HG02642 (cell line): ENCODE measurements at regions not wholly inside any gene's neighbourhood (a gene's known extent, or its start where the extent isn't known, plus 50 kb on each side); places are given as distances from the start of the nearest gene placed in this dataset.
"Not testable (repeated sequence)": the region's sequence is repeated elsewhere in the genome, so short reads cannot be mapped to it uniquely, and the experiment has no call there.

Source experiments
- ATAC-seq: cut with Tn5 transposase; IDR thresholded peaks from one replicate; pipeline ENCODE4 v1.9.1; 2021; ENCODE audit warnings: mild to moderate bottlenecking; ENCODE audit not compliant: unreplicated experiment, poor library complexity

- no peak for ATAC-seq
Measured at GRCh38 chr5:67963789-67964519, 251.6 kb upstream of the PIK3R1 start.

DNA sequence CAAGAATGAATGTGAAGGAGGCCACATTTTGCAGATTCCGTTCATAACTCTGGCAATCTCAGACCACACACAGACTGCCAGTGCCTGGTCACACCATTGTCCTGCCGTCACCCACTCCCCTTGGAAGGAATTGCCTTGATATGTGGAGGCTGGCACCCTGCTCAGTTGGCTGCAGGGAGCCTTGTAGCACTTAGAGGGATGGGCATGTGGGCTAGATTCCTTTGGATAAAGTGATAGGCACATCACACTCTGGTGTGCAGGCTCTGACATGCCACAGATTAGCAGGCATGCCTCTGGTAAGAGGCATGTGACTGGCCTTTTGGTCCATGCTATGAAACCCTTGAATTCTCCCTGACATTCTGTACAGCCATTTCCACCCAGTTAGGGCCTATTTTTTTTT, 254.6 kb upstream of the PIK3R1 start:
- no peak for ATAC-seq

GRCh38 chr5:67957374-67957773, 258.2 kb upstream of the PIK3R1 start:
- no peak for ATAC-seq

DNA sequence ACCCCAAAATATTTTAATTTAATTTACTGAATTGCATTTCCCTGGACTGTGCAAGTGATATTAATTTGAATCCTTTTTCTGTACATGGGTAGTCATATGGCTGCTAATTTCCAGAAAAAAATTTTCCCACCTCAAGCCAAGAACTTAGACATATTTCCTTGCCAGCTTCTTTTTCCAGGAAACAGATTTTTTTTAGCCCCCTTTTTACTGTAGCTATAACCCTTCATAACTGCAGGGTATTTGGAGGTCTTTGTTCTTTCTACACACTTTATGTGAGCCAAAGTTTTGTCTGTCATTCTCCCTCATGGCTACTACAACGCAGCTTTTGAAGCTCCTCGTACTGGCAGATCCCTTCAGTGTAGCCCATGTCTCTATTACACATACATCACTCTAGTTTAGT, 261.2 kb upstream of the PIK3R1 start:
- ATAC-seq, result no peak

DNA sequence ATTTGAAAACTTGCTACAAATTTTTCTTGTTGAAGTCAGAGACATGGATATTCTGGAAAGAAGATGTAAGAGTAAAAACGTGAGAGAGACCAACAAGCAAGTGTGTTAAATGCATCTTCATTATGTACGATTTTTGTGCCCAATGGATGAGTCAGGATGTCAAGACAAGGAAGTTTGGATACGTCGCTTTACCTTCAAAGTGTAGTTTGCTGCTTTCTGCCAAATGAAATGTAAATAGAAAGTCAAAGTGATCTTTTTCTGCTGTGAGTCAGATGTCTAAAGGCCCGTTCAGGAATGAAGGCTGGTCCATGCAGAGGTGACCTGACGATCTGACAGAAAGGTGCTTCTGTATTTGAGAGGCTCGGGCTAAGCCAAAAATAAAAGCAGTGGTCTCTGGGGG, 273.1 kb upstream of the PIK3R1 start:
- no peak for ATAC-seq

DNA sequence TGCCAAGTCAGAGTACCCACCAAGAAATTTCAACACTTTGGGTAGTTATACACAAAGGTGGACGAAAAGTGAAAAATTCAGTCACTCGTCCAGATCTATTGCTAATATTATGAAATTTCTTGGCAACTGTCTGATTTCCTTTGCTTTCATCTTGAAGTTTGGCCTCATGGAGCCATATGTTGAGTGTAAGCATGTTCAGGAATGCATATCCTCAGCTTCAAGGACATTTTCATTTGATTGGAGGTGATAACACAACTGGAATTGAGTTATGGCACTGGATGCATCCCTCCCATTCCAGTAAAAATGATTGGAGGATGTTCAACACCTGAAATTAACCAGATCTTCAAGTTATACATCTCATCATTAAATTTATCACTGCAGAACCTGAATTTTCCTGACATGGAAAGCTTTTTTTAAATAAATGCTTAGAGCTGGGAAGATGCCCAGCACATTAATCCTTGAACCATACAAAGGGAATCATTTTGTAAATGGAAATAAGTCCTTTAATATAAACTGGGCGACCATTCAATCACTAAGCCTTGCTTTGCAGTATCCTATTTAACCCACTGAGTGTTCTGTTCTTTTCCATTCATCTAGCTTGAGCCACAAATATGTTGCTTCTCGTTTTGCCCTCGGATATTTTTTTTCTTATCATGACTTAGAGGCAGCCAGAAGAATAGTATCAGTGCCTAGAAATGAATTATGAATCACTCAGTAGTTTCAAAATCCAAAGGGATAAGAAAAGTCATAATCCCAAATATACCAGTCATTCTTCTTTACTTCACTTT, 273.7 kb upstream of the PIK3R1 start:
- no peak for ATAC-seq

DNA sequence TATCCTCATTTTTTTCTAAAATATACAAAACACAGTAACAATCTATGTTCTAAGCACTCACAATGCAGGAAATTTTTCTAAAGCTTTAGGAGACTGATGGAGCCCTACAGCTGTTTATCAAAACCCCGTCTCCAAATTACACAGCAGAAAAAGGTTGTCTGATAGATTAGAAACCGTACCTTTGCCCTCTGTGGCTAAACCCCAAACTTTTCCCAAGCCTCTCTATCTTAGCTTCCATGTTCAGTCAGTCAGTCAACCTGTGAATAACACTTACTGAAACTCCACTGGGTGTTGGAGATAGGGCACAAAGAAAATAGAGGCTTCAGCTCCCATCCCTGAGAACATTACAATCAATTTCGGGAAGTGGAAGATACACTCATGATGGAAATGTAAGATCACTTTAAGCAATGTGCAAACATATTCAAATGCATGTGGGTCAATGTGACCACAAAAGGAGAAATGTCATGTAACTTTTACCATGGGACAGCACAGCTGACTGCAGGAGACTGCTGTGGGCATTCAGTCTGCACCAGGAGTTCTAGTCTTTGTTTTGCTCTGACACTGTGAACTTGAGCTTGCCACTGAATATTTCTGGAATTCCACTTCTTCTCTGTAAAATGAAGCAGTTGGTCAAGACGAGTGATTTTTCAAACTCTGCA, 279.5 kb upstream of the PIK3R1 start:
- ATAC-seq, result no peak

GRCh38 chr5:67934976-67935375, 280.6 kb upstream of the PIK3R1 start:
- no peak for ATAC-seq

GRCh38 chr5:67925511-67925910, 290.0 kb upstream of the PIK3R1 start:
- ATAC-seq, result no peak

- ATAC-seq, result no peak
Measured at GRCh38 chr5:67921004-67921601, 294.5 kb upstream of the PIK3R1 start.

- ATAC-seq, result not testable (repeated sequence)
Measured at GRCh38 chr5:67919532-67919931, 296.0 kb upstream of the PIK3R1 start.

DNA sequence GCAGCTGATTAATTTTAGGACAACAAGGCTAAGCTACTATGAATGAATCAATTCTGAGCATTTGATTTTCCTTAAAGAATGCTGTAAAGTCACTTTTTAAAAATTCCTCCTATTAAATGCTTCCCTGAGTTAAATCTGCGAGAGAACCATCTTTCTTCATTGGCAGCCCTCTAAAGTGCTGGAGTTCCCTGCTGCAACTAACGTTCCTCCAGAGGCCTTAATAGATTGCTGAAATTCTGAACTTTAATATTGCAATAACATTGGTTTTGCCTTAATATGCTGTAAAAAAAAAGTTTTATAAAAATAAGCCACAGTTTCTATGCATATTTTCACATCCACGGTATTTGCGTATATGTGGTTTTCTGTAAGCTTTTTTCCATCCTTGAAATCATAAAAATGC, 298.0 kb upstream of the PIK3R1 start:
- ATAC-seq, result no peak

- ATAC-seq, result no peak
Measured at GRCh38 chr5:67910546-67910945, 305.0 kb upstream of the PIK3R1 start.

DNA sequence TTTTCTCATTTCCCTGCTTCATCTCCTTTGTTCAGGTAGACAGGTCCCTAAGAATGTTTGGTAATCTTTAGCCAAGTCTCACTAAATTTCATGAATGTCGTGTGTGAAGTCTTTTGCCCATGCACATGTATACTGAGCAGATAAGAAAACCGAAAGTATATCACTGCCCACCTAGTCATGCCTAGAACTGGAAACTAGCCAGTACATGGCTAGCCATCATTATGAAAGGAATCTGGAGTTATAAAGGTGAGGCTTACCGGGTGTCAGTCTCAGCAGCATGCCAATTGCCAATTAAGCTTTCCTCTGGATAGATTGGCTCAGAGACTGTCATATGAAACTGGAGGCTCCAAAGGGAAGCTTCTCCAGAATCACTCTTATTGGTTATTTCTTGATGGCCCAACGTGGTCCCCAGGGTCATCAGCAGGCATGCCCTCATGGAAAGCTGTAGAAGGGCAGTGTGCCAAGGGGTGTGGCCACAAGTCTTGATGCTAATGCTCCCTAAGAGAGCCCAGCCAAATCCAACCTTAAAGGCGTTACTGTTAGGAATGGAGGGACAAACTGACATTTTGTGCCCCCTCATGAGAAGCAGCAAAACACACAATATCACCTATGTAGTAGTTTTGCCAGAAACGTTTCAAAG, 307.3 kb upstream of the PIK3R1 start:
- no peak for ATAC-seq

GRCh38 chr5:67904366-67904765, 311.2 kb upstream of the PIK3R1 start:
- ATAC-seq, result no peak

- ATAC-seq, result no peak
Measured at GRCh38 chr5:67903656-67904055, 311.9 kb upstream of the PIK3R1 start.

DNA sequence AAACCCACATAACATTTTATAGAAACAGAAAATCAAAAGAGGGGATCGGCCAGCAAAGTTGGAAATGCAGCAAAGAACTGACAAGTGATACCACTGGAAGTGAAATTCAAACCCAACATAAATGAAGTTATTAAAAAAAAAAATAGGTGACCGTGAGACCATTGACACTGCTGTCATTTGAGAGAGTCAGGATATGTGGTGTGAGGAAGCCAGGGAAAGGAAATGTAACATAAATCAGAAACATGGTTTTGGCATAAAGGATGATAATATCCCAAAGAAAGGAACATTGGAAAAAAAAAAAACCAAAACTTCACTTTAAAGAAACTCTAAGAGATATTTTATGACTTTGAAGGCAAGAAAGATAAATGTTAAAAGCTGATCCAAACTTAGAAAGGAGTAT, 312.4 kb upstream of the PIK3R1 start:
- ATAC-seq, result no peak

- no peak for ATAC-seq
Measured at GRCh38 chr5:67902497-67902830, 313.1 kb upstream of the PIK3R1 start.

DNA sequence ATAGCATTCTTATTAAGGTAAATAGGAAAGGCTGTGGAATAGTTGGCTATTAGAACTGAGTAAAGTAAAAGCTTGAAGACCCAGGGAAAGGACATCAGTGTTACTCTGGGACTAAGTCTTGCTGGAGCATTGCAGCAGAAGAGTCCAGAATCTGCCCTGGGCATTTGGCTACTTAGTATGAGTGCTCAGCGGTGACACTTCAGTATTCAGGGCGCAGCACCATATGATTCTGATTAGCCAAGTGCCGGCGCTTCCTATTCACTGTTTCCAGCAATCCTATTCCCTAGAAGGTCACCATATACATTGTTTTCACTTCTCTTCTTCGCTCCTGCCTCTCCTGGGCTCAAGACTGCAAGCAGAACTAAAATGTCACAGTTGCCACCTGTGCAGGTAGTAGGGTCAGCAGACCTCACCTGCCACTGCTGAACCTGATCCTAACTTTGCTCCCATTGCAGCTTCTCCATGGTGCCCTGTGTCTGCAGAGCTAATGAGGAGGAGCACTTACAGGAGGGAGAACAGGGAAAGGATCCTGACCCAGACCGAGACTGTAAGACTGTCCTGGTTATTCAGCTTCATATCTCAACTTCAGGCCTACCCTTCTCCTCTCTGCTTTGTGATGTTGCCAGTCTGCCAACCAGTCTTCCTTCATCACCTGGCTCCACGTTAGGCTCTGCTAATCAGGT, 313.6 kb upstream of the PIK3R1 start:
- no peak for ATAC-seq

GRCh38 chr5:67900514-67900913, 315.0 kb upstream of the PIK3R1 start:
- ATAC-seq, result no peak
